GM12864 (cell line): ENCODE measurements at regions not wholly inside any gene's neighbourhood (a gene's known extent, or its start where the extent isn't known, plus 50 kb on each side); places are given as distances from the start of the nearest gene placed in this dataset.

Experiments used
- DNase-seq: peaks from one replicate; pipeline ENCODE4 v3.0.0-alpha.2; 2011; ENCODE audit warnings: low read depth
- H3K4me3 ChIP-seq: 2 replicates; pipeline ENCODE4 v1.5.1; 2011; ENCODE audit warnings: mild to moderate bottlenecking, low read depth, low read length, control low read depth
- TF ChIP-seq, protein P1 (sequence below): IDR thresholded peaks from 2 replicates; pipeline ENCODE4 v1.5.1; 2011; ENCODE audit warnings: low read depth, mild to moderate bottlenecking, moderate library complexity, low read length, control low read depth, inconsistent platforms; ENCODE audit errors: missing control alignments

DNA sequence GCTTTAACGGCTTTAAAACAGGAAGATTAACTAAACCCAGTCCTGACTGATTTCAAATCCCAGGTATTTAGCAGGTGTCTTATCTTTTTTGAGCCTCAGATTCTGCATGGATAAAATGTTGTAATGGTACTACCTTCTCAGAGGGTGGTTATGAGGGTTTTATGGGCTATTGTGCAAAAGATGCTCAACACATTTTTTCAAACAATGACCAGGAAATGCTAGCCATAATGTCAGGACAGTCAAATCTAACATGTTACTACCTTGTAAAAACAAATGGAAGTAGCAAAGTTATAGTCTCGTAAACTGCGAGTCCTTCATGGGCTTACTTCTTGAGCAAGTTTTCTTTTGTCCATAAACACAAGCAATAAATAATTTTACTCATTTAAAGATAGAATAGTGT, 162.1 kb upstream of the TFPI start:
- DNase-seq = no peak
- H3K4me3 ChIP-seq = no peak overlapping the region
- TF ChIP-seq, protein P1, sequence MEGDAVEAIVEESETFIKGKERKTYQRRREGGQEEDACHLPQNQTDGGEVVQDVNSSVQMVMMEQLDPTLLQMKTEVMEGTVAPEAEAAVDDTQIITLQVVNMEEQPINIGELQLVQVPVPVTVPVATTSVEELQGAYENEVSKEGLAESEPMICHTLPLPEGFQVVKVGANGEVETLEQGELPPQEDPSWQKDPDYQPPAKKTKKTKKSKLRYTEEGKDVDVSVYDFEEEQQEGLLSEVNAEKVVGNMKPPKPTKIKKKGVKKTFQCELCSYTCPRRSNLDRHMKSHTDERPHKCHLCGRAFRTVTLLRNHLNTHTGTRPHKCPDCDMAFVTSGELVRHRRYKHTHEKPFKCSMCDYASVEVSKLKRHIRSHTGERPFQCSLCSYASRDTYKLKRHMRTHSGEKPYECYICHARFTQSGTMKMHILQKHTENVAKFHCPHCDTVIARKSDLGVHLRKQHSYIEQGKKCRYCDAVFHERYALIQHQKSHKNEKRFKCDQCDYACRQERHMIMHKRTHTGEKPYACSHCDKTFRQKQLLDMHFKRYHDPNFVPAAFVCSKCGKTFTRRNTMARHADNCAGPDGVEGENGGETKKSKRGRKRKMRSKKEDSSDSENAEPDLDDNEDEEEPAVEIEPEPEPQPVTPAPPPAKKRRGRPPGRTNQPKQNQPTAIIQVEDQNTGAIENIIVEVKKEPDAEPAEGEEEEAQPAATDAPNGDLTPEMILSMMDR = no peak

DNA sequence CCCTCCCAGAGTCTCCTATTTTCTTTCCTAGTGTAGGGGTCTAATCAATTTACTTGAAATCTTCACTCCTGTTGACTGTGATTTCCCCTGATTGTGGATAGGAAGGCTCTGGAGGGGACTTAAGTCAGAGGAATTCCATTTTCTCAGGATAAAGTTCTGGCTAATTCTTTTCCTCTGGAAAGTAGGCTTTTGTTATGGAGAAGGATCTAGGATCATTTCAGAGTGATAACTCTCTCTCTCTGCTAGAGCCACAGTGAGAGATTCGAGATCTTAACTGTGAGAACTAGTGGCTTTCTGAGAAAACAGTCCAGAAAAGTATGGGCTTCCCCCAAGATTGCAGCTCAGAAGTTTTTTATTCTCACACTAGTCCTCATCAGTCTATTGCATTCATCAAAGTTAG, 163.9 kb upstream of the TFPI start:
- no peak overlapping the region for H3K4me3 ChIP-seq
- TF ChIP-seq, protein P1 = no peak
- DNase-seq = no peak

DNA sequence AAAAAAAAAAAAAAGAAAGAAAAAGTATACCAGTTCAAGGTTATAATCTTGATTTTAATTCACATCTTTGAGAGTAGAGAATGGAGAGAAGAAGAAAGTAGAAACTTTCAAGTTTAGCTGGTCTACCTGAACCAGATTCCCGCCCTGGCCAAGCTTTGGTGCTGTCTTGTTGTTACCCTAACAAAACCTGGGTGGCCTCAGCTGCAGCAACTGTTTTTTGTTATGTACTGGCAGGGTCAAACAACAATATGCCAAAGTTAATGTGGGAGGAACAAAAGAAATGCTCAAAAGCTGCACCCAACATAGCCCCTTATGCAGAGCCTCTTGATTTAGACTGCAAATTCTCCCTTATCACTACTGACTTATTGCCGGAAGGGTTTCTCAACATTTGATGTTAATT, 165.3 kb upstream of the TFPI start:
- DNase-seq = no peak
- H3K4me3 ChIP-seq = no peak overlapping the region
- TF ChIP-seq, protein P1 = no peak

DNA sequence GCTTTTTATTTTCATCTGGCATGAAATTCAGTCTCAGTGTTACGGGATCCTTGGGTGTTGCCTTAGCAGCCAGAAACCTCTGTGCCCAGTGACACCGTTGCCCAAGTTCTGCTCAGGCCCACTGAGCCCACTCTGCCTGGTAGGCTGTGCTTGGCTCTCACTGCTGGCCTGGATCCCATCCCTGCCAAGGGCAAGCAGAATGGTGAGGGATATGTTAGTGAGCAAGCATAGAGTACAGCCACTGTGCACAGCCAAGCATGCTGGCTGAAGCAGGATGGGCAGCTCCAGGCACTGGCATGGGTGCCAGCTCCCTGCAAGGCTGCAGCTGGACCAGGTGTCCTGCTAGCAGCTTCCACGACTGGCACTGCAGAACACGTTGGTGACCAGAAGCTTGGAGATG, 194.7 kb upstream of the TFPI start:
- H3K4me3 ChIP-seq = no peak overlapping the region
- TF ChIP-seq, protein P1 = no peak
- DNase-seq = no peak

DNA sequence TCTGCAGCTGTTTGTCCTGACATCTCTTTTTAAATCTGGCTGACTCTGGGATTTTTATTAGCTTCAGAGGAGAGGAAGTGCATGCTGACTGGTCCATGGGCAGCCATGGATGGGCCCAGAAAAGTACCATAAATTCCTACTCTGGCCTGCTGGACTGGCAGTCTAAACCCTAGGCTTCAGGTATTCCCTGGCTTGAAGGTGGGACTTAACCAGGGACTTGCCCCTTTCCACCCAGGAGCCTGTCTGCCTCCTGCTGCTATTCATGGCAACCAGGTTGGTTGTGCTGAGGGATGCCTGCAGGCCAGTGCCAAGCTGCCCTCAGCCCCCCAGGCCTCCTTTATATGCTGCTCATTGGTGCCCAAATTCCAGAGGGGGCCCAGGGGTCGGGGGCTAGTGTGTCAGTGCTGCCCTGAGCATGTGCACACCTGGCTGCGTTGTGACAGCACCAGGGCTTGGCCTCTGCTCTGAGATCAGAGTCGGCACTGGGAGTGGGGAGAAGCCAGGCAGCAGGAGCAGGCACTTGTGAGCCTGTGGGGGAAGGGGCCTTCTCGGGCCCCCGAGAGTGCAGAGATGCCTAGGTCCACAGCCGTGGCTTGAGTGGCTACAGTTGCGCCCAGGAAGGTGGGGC, 195.7 kb upstream of the TFPI start:
- H3K4me3 ChIP-seq = no peak overlapping the region
- TF ChIP-seq, protein P1 = no peak
- DNase-seq = no peak

DNA sequence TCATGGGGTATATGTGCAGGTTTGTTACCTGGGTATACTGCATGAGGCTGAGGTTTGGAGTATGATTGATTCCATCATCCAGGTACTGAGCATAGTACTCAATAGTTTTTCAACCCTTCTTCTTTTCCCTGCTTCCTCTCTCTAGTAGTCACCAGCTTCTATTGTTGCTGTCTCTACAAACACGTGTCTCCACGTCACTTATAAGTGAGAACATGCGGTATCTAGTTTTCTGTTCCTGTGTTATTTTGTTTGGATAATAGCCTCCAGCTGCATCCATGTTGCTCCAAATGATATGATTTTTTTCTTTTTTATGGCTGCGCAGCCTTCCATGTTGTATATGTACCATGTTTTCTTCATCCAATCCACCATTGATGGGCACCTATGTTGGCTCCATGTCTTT, 214.8 kb upstream of the TFPI start:
- TF ChIP-seq, protein P1 = no peak

DNA sequence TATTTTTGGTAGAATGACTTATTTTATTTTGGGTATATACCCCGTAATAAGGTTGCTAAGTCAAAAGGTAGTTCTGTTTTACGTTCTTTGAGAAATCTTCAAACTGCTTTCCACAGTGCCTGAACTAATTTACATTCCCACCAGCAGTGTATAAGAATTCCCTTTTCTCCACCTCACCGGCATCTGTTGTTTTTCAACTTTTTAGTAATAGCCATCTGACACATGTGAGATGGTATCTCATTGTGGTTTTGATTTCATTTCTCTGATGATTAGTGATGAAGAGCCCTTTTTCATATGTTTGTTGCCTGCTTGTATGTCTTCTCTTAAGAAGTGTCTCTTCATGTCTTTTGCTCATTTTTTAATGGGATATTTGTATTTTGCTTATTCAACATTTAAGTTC, 215.2 kb upstream of the TFPI start:
- TF ChIP-seq, protein P1 = no peak
- no peak overlapping the region for H3K4me3 ChIP-seq
- no peak for DNase-seq

More for the DNA sequence above, 214.8 kb upstream of the TFPI start:
- H3K4me3 ChIP-seq = no peak overlapping the region
- no peak for DNase-seq
